GM19023 (cell line): ENCODE measurements at regions not wholly inside any gene's neighbourhood (a gene's known extent, or its start where the extent isn't known, plus 50 kb on each side); places are given as distances from the start of the nearest gene placed in this dataset.

Experiments
- ATAC-seq: cut with Tn5 transposase; IDR thresholded peaks from one replicate; pipeline ENCODE4 v1.9.1; 2021; ENCODE audit warnings: mild to moderate bottlenecking, moderate library complexity; ENCODE audit not compliant: unreplicated experiment

DNA sequence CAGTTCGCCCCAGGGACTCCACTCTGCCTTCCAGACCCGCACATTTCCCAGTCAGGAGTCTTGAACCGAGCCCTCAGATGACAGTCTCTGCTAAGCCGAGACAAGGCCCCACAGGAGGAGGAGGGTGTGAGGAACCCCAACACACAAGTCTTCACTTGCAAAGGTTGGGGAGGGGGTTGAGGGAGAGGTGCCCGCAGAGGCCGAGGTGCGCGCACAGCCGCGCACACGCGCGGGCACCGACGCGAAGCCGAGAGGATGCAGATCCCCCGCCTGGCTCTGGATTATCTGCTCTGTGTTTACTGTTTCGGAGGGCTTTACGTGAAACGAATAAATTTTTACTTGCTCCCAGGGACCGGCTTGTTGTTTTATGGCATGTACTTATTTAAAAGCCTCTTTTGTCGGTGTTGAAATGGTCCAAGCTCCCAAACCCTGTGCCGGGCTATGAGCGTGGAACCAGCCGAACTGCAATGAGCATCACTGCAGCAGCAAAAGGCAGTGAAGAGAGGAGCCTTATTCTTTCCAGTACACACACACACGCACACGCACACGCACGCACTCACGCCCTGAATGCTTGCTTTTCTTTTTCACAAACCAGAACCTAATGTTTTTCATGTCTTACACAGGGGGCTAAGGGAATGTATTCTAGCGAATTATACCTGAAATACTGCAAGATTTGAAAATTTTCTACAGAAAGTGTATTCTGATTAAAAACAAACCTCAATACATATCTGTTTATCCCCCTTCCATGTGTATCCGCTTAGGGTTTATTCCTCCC, 297.7 kb downstream of the PARP8 start:
- ATAC-seq = no peak

DNA sequence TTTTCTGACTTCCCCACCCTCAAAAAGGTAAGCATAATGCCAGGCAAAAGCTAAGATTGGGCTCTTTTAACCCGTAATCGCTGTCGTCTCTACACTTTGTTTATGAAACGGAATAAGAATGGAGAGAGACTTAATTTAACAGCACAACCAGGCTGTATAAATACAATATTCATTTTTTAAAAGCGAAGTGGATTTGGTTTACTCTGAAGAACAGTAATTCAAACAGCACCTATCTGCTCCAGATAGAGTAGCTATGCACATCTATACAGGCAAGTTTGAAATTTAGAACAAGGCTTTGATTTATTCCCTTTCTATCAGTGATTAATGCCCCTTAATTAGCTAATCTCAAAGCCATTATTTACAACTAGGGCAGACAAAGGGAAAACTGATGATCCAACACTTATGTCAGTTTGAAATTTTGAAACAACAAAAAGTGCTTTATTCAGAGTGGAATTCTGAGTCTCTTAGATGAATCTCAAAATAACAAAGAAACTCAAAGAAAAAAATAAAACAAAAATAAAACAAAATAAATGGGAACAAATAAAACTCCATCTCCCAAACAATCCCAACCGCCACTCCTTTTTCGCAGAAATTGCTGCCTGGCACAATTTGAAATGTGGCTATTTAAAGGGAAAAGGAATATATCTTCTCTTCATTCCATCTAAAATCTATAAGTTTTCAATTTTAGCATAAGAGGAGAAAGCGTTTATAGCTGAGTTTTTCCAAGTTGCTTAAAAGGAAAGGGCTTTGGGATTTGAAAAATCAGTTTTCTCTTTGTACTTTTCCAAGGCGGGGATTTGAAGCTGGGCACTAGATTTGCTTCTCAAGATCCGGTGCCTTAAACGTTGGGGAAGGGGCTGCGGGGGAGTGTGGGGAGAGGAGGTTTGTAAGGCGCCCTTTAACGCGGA, 298.6 kb downstream of the PARP8 start:
- ATAC-seq = no peak

DNA sequence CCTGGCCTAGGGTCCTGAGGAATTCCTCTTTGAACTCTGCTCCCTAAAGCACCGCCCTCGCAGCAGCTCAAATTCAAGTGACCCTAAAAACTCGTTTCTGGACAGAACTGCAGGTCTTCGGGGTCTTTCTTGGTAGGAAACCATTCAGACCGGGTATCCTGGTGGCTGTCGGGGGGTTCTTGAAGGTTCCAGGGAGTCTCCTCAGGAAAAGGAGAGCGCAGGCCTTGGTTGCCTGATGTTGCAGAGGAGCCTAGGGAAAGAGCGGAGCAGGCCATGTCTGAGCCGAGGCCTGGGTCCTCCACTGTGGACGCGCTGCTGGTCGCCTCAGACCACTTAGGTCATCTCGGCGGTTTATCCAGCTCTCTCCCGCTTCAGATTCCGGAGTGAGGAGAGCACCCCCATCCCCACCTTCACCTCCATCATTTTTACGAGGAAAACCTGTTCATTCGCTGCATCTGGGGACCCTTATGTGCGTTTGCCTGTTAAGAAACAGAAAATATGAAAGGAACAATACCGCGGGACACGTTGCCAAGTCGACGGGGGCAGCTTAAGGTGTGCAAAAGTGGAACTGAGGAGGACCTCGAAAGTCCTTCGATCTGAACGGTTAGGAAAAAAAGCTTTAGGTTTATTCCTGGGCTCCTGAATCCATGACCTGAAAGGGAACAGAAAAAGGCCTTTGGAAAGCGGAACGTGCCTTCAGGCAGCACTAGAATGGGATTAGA, 299.4 kb downstream of the PARP8 start:
- no peak for ATAC-seq

DNA sequence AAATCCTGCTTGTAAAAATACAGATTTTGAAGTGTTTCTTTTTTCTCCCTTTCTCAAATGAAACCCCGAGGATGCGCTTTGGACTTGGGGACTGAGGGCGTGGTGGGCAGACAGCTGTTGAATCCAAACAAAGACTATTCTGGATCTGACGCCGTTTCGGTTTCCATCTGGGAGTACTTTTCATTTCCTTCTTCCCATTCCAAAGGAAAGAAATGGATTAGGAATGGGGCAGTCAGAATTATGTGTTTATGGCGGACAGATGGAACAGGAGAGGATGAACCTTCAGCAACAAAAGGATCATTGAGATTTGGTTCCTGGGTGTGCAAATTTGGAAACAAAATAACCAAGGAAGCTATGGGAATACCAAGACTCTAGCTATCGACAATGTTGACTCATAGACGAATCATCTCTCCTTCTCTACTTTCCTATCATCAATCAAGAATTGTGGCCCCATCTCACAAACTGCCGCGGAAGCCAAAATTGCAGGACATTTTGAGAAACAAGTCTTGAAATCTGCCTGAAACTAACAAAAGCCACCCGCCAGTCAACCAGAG, 300.6 kb downstream of the PARP8 start:
- ATAC-seq = no peak

DNA sequence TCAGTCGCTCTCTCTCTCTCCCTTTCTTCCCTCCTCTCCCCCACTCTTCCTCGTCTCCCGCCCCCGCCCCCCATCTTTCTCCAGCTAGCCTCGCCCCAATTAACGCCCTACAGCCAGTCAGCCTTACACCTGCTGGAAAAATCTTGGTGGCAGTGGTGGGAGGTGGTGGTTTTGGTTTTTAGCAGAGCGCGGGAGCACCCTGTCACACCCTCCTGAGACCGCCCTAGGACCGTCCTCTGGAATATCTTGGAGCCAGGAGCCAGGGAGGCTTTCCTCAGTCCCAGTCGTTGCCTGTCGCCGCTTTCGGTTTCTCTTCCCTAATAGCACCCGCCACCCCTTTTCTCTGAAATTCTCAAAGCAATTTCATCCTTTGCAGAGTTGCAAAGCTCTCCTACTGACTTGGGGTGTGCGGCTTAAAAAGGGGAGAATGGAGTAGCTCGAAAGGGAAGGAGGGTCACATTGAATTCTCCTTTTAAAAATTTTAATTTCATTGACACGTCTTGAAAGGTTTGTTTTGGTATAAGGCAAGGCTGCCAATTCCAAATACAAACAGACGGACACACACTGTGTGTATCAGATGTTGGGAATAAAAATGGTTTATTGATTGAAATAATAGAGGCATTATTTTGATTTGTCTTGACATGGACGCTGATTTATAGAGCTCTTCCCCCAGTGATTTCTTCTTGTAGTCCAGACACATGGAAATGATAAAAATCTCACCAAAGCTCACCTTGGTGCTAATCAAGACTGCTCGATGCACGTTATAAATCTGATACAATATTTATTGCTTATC, 301.3 kb downstream of the PARP8 start:
- no peak for ATAC-seq

DNA sequence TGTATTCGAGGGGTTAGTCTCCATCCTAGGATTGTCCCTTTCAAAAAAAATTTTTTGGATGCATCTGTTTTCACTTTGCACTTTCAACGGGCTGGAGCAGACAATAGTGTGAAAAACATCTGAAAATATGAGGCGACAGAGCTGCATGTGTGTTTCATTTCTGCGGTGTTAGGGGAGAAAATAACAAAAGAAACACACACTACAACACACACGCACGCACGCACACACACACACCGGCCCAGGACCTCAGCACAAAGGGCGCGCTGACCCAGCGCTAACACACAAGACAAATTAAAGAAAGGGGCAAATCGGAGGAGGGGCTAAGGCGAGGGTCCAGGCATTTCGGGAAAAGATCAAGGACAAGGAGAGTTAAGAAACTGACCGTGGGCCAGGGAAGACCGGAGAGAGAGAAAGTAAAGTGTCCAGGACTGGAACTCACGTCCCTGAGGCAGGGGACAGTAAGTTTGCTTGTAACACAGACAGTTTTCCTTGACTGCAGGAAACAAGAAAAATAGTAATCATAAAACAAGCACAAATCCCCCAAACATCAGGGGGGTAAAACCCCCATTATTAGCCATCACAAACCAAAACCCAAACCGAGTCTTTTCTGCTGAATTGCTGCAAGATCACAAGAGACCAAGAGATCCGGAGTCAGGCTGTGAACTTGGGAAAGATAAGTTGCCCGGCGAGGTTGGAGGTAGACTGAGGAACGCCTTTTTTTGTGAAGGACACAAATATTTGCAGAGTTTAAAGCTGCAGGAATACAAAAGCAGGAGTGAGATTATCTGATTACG, 302.1 kb downstream of the PARP8 start:
- ATAC-seq = no peak

DNA sequence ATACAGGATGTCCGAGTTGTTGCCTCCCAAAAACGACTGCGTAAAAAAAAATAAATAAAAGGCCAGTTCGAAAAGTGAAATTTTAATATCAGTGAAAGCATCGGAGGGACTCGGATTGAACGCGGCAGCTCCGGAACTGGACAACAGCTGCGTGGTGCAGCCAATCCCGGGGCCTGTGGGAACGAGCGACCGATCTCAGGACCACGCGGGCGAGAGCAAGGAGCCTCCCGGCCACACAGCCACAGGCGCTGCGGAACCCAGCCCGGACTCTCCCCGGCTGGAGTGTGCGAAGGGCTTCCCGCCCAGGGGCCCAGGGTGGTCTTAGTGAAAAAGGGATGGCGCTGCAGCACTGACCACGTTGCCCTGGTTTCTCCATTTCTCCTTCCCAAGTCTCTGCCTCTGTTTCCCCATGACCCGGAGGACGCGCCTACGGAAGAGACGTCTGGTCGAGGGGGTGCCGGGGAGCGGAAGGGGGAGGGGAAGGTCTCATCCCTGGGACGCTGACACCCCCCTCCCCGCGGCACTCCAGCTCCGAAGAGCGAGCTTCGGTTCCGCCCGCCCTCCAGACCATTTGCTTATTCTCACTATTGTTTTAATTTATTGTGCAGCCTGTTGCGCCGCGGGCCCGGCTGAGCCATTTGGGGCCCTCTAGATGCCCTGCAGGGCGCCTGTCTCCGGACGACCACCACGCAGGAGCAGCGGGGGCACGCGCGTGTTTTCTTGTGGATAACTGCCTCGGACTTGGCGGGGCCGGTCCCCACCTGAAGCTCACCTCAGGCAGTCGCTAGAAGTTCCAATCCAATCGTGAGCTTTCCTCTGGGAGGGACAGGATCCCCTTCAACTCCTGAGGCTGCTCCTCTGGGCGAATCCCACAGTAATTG, 303.0 kb downstream of the PARP8 start:
- ATAC-seq = no peak

DNA sequence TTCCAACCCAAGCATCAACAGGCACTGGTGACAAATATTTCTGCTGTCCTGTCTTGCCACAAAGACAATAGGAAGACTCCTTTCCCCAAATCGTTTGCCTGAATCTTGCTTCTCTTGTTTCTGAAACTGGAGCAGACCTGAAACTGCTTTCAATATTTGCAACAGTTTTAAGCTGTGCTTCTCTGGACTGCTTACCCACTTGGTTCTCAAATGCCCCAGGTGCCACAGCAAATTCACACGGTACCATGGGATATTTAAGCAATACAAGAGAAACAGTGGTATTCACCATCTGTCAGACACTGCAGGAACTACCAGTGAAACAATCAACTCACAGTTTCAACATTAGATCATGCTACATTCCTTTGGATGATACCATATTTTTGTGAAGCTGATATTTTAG, 309.4 kb downstream of the PARP8 start:
- ATAC-seq = no peak

DNA sequence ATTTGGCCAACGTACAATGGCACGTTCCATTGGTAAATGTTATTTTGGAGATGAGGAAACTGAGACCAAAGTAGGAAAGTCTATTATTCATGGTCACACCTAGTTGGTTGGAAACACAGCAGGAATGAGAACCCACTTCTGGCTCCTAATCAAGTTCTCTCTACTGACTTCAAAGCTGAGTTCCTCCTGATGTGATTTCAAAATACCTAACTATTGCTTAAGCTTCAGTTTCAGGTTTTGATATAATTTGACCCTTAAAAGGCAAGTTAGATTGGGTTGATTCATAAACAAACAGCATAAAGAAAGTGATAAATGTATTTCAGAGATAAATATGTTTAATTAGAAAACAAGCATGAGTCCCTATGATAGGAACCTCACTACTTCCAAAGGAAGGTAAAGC, 312.5 kb downstream of the PARP8 start:
- no peak for ATAC-seq

DNA sequence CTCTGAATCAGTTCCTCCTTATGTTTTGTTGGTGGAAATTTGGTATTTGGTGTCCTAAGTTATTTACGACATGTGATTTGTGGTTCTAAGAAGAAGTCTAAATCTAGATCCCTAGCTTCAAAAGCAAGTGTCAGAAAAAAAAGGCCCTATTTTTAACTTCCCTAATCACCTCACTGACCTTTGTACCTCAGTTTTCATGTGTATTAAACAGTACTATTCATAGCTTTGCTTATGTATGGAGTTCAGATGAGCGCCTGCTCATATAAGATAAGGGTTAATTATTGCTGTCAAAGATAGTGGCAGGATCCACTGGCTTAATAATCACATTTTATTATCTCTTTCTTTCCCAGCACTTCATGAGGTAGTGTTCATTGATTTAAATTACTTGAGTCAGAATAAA, 318.2 kb downstream of the PARP8 start:
- ATAC-seq = no peak

DNA sequence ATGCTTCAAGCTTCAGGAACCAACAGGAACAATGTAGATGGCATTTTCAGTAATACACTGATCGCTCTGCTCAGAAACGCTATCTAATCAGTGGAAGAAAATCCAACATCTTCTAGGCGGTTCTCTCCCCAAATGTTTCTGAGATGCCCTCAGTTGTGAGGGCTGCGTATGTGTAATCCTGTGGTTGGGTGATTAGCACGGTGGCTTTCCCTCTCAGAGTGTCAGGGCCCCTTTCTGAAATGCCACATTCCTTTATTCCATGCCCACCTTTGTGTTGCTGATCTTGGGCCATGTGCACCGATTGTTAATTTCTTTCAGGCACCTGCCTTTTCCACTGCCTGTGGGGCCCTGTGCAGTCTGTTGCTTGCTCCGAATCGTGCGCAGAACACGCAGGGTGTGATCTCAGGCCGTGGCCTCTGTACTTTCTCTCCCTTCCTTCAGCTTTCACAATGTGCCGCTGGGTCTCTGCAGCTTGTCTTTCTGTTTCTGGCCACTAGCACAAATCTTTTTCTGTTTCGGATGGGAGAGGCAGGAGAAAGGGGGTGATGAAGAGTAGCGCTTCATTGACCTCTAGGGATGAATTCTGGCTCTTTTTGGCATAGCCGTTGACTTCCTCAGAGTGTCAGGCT, 324.0 kb downstream of the PARP8 start:
- no peak for ATAC-seq

DNA sequence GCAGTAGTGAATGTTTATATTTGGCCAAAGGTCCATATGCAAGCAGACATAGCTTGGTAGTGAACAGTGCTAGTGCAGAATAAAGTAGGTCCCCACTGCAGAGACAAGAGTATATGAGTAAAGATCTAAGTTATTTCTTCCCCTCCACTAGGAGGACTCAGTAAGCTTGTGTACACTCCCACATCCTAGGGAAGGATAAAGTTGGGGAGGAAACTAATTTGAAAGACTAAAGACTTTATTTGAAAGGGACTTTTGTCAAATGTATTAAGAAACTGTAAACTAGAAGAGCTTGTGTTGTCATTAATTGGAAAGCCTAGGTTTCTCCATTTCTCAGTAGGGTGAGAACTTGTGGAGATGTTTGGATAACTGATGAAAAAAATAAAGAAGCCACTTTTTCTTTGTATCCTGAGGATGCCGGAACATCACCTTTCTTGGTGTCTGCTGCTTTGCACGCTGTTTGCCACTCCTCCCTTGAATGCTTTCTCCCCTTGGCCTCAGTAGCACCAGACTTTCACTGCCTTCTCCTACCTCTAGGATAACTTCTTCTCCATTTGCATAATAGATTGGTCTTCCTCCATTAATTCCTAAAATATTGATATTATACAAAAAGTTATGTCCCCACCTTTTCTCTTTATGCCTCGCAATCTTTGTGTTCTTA, 329.0 kb downstream of the PARP8 start:
- no peak for ATAC-seq

DNA sequence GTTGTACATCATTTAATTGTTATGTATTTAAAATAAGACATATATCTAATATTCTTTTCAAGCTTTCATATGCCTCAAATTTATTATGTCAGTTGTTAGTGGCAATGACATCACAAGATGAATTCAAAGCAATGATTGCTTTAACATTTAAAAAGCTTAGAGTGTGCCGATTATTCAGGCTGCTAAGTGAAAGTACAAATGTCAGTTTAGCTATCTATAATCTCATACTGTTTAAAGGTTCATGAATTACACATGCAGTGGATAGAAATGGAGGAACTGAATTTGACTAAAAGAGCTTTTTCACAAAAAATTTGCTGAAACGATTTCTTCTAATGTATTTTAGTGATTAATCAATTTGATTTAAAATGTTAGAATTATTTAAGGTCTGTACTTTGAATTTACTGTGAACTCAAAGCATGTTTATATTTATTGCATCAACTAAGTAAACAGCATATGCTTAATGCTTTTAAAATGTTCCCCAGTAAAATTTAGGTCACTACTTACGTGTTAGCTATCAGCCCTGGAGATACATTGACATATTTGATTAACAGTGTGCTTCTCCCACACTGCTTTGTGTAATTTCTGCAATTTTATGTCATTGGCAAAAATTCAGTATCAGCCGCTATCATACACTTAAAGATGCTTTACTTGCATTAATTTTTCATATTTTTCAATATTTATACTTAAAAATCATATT, 334.9 kb downstream of the PARP8 start:
- no peak for ATAC-seq

DNA sequence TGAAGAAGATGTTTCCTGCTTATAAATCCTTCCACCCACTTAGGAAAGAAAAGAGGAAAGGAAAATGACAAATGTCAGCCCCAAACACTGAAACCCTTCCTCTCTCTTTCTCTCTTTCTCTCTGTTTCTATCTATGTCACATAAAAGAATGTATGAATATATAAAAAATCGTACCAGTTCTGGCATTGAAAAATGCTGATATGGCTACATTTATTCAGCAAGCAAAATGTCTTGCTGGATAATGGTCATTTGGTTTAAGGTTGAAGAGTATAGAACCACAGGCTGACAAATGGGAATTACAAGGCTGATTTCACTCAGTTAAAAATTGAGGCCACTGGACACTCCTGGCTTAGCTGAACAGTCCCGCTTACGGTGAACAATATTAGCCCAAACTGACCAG, 335.9 kb downstream of the PARP8 start:
- ATAC-seq = no peak

DNA sequence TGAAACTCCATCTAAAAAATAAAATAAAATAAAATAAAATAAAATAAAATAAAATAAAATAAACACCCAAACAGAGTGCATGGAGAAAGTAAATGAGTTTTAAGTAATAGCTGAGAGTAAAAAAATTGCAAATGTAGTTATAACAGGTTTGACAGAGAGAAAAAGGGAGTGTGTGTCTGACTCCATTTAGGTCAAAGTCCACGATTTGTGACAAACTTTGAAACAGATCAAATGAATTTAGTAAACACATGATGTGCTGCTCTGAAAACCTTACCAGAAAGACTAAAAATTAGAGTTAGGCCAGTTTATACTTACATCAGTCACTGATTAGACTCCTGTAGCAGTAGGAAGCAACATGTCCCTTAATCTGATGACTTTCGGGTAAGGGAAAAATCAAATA, 346.6 kb downstream of the PARP8 start:
- ATAC-seq = no peak

DNA sequence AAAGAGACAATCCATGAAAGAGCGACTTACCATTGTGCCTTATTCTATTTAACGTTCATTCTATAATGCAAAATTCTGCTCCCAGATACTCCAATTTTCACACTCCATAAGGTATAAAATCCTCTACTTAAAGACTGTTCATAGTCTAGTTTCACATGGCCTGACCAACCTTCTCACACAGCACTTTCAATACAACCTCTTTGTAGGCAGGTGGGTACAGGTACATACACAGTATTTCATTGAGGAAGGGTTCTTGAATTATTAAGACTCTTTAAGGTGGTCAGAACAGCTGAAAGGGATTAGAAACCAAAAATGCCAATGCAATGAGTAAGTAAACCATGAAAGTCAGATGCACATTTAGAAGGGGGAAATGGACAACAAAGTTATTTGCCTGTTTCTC, 352.0 kb downstream of the PARP8 start:
- no peak for ATAC-seq

DNA sequence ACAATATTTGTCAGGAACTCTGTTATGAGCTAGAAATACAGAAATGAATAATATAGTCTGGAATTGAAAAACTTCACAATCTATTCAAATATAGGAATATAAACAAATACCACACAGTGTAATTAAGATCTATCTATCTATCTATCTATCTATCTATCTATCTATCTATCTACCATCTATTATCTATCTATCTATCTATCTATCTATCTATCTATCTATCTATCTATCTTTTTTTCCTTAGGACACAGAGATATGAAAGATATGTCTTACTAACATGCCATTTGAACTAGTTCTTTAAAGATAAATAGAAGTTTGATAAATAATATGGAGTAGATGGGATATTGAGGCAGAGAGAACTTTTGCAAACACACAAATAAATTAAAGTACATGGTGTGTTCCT, 357.8 kb downstream of the PARP8 start:
- no peak for ATAC-seq
